Cardiac muscle cell (in vitro differentiated cells and primary cell): ENCODE measurements at regions not wholly inside any gene's neighbourhood (a gene's known extent, or its start where the extent isn't known, plus 50 kb on each side); places are given as distances from the start of the nearest gene placed in this dataset.

ENCODE experiments used
- DNase-seq, 2 donors: peaks; one replicate each; pipeline versions ENCODE4 v3.0.0 to v3.0.0-alpha.2; 2010 to 2017; ENCODE audit warnings: low read depth in 1 of 2, low spot score in 1 of 2
- H3K27ac ChIP-seq: fragments of 200-600 bp; sonication (generic); 2 replicates; pipeline ENCODE4 v1.5.1; 2016
- H3K27me3 ChIP-seq: fragments of 200-600 bp; sonication (generic); 2 replicates; pipeline ENCODE4 v1.6.0; 2016; ENCODE audit warnings: control low read depth
- H3K36me3 ChIP-seq: fragments of 200-600 bp; sonication (generic); 2 replicates; pipeline ENCODE4 v1.5.1; 2016; ENCODE audit warnings: control low read depth
- H3K4me1 ChIP-seq: fragments of 200-600 bp; sonication (generic); 2 replicates; pipeline ENCODE4 v1.8.1; 2017; ENCODE audit warnings: low read depth, mild to moderate bottlenecking, mixed run types
- H3K4me3 ChIP-seq: fragments of 200-600 bp; sonication (generic); 2 replicates; pipeline ENCODE4 v1.5.1; 2016; ENCODE audit warnings: mild to moderate bottlenecking
- H3K9me3 ChIP-seq: fragments of 200-600 bp; sonication (generic); 2 replicates; pipeline ENCODE4 v1.5.1; 2017; ENCODE audit warnings: low read depth, mild to moderate bottlenecking, control low read depth
- CTCF ChIP-seq: IDR thresholded peaks from 2 replicates; pipeline ENCODE4 v1.5.1; 2012; ENCODE audit warnings: low read depth, mild to moderate bottlenecking, low read length

DNA sequence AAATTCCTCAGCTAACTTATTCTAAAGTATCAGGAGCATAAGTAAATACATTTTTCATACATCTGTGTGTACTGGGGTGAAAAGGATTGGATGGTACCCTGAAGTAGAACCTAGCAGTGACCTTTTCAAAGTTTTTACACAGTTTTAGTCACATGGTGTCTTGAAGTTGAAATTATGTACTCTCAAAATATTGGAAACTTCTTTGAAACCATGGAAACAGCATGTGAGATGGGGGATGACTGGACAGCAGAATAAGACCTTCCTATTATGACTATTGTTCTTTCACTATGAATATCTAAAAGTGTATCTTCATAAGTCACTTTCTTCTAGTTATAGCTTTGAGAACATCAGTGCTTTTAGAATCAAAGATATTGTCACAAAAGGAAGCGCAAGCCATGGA, 301.5 kb upstream of the ELAVL2 start:
- H3K4me3 ChIP-seq, result no peak overlapping the region
- no peaks in the 10 kb centered on the region for H3K9me3 ChIP-seq
- no peak overlapping the region for H3K27ac ChIP-seq
- no peak for DNase-seq
- no peak for TF ChIP-seq CTCF
- H3K27me3 ChIP-seq, result no peaks in the 10 kb centered on the region
- H3K36me3 ChIP-seq, result no peaks in the 10 kb centered on the region
- no peaks in the 10 kb centered on the region for H3K4me1 ChIP-seq

- no peaks in the 10 kb centered on the region for H3K9me3 ChIP-seq
- DNase-seq, result peak in 1 of 2 donors; percentile 5
Measured at GRCh38 chr9:24118190-24118589, 292.1 kb upstream of the ELAVL2 start.

GRCh38 chr9:24096756-24097155, 270.7 kb upstream of the ELAVL2 start:
- Histone ChIP-seq H3K27me3 (no peaks in the 10 kb centered on the region), H3K27ac (no peak overlapping the region), H3K4me3 (no peak overlapping the region), H3K4me1 (no peaks in the 10 kb centered on the region), H3K9me3 (no peaks in the 10 kb centered on the region), H3K36me3 (no peaks in the 10 kb centered on the region)
- no peak for DNase-seq
- TF ChIP-seq CTCF, result no peak

More at GRCh38 chr9:24118190-24118589, 292.1 kb upstream of the ELAVL2 start:
- Histone ChIP-seq H3K36me3 (no peaks in the 10 kb centered on the region), H3K4me3 (no peak overlapping the region), H3K27ac (no peak overlapping the region), H3K27me3 (no peaks in the 10 kb centered on the region), H3K4me1 (no peaks in the 10 kb centered on the region)
- no peak for TF ChIP-seq CTCF

GRCh38 chr9:24095246-24095645, 269.2 kb upstream of the ELAVL2 start:
- DNase-seq, result no peak
- TF ChIP-seq CTCF, result no peak

GRCh38 chr9:24090566-24090965, 264.5 kb upstream of the ELAVL2 start:
- Histone ChIP-seq H3K4me3 (no peak overlapping the region), H3K9me3 (no peaks in the 10 kb centered on the region), H3K36me3 (no peaks in the 10 kb centered on the region), H3K27me3 (no peaks in the 10 kb centered on the region), H3K27ac (no peak overlapping the region), H3K4me1 (no peaks in the 10 kb centered on the region)
- no peak for DNase-seq
- TF ChIP-seq CTCF, result no peak

More at GRCh38 chr9:24095246-24095645, 269.2 kb upstream of the ELAVL2 start:
- H3K27ac ChIP-seq, result no peak overlapping the region
- H3K4me1 ChIP-seq, result no peaks in the 10 kb centered on the region
- no peaks in the 10 kb centered on the region for H3K27me3 ChIP-seq
- no peak overlapping the region for H3K4me3 ChIP-seq
- H3K36me3 ChIP-seq, result no peaks in the 10 kb centered on the region
- no peaks in the 10 kb centered on the region for H3K9me3 ChIP-seq

DNA sequence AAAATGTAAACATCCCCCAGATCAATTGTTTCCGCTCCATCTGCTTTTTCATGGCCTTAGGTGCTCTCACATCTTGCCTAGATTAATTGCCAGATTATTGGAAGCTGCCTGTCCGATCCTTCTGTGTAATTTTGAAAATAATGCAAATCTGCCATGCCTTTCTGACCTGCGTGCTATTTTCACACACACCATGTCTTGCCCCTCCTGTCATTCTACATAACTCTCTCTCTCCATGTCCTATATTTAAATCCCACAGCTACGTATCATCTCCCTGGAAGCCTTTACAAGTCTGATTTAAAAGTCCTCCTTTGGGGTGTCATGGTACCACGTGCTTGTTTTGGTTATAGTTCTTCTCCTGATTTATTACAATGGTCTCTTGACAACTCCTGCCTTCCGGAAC, 247.6 kb upstream of the ELAVL2 start:
- no peak overlapping the region for H3K27ac ChIP-seq
- no peak for TF ChIP-seq CTCF
- no peaks in the 10 kb centered on the region for H3K36me3 ChIP-seq
- no peaks in the 10 kb centered on the region for H3K9me3 ChIP-seq
- no peak overlapping the region for H3K4me3 ChIP-seq
- no peaks in the 10 kb centered on the region for H3K27me3 ChIP-seq
- peaks cover 4% of the 10 kb centered on the region for H3K4me1 ChIP-seq
- no peak for DNase-seq
